Suprapubic skin (tissue), 4 donors: ENCODE measurements at regions not wholly inside any gene's neighbourhood (a gene's known extent, or its start where the extent isn't known, plus 50 kb on each side); places are given as distances from the start of the nearest gene placed in this dataset.

Source experiments
- DNase-seq, 2 donors: peaks; one replicate each; pipeline ENCODE4 v3.0.0-alpha.2; 2019; ENCODE audit warnings: low spot score in 2 of 2
- H3K27ac ChIP-seq: fragments of 200-600 bp; sonication (generic); one replicate; pipeline ENCODE4 v1.5.1; 2019
- H3K27me3 ChIP-seq: fragments of 200-600 bp; sonication (generic); one replicate; pipeline ENCODE4 v1.5.1; 2019
- H3K36me3 ChIP-seq: fragments of 200-600 bp; sonication (generic); one replicate; pipeline ENCODE4 v1.5.1; 2019
- H3K4me1 ChIP-seq: fragments of 200-600 bp; sonication (generic); one replicate; pipeline ENCODE4 v1.5.1; 2019
- H3K4me3 ChIP-seq: fragments of 200-600 bp; sonication (generic); one replicate; pipeline ENCODE4 v1.5.1; 2019; ENCODE audit warnings: mild to moderate bottlenecking
- H3K9me3 ChIP-seq: fragments of 200-600 bp; sonication (generic); one replicate; pipeline ENCODE4 v1.5.1; 2019
- CTCF ChIP-seq, 2 donors: fragments of 200-600 bp in 1 of 2; fragments of 450-650 bp in 1 of 2; sonication (generic) in 1 of 2; IDR thresholded peaks; one replicate each; pipeline ENCODE4 v1.5.1; 2016 to 2019; ENCODE audit warnings: antibody characterized with exemption in 2 of 2, mild to moderate bottlenecking in 1 of 2, moderate library complexity in 1 of 2
- EP300 ChIP-seq: sonication (generic); formaldehyde crosslinking; IDR thresholded peaks from one replicate; pipeline ENCODE4 v1.6.1; 2017; ENCODE audit warnings: antibody characterized with exemption
- POLR2A ChIP-seq, 2 donors: fragments of 450-650 bp; IDR thresholded peaks; one replicate each; pipeline ENCODE4 v1.6.1; 2017; ENCODE audit warnings: antibody characterized with exemption in 2 of 2, mild to moderate bottlenecking in 2 of 2, moderate library complexity in 2 of 2
- POLR2AphosphoS5 ChIP-seq, 3 donors: sonication (generic); formaldehyde crosslinking; IDR thresholded peaks; one replicate each; pipeline ENCODE4 v1.6.1; 2017; ENCODE audit warnings: antibody characterized with exemption in 3 of 3
- WGBS: methylation state at CpG from one replicate; pipeline ENCODE4 v1.1.5; 2018; 5-methylcytosine and 5-hydroxymethylcytosine counted together

- DNase-seq: no peak
- Histone ChIP-seq H3K4me3 (no peak overlapping the region), H3K4me1 (no peaks in the 10 kb centered on the region), H3K36me3 (no peaks in the 10 kb centered on the region), H3K27ac (no peak overlapping the region), H3K9me3 (no peaks in the 10 kb centered on the region), H3K27me3 (no peaks in the 10 kb centered on the region)
- WGBS: 91% methylated on average over 5 of the region's 5 CpGs
- TF ChIP-seq EP300: no peak
- no peak for TF ChIP-seq POLR2AphosphoS5 (IDR thresholded peaks at IDR 0.05)
Measured at GRCh38 chr6:119630561-119631192, 281.1 kb upstream of the MAN1A1 start.

DNA sequence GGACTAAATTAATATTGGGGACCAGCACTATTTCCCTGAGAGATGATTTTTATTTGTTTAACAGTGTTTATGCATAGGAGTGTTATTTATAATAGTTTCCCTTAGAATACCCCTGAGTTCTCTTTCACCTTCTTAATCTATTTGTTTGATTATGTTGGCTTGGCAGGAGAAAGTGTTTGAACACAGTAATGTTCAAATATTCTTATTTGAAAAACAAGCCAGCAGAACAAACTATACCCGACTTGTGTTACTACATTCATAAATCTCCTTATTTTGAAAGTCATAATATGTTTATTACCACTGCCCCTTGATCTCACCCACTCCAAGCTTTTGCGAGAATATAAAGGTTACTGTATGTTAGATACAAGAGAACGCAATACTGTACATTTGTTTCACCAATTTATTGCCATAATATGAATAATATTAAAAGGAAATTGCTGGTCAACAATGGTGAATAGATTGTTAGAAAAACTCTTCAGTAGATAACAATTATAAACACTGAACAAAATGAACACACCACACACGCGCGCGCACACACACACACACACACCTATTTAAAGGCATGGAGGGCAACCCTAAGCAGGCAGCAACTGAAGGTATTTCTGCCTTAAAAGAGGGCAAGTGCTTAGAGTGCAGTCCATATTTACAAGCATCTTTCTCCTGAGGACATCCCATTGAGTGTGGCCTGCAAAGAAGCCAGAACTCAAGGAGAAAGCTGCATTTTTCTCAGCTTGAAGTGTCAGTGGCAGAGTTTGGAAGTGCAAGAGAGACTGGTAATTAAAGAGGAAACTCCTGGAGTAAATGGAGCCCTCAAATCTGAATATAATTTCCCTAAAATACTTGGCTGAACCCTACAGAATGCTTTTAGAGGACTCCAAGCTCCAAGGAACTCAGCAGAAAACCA, 279.4 kb upstream of the MAN1A1 start:
- Histone ChIP-seq H3K27ac (no peak overlapping the region), H3K4me3 (no peak overlapping the region), H3K27me3 (no peaks in the 10 kb centered on the region), H3K4me1 (no peaks in the 10 kb centered on the region), H3K9me3 (no peaks in the 10 kb centered on the region), H3K36me3 (no peaks in the 10 kb centered on the region)
- TF ChIP-seq EP300 (no peak), CTCF (IDR thresholded peaks at IDR 0.05) (no peak), POLR2AphosphoS5 (IDR thresholded peaks at IDR 0.05) (no peak), POLR2A (IDR thresholded peaks at IDR 0.05) (no peak)
- DNase-seq: no peak
- 91% methylated on average over 7 of the region's 7 CpGs for whole genome bisulfite sequencing

DNA sequence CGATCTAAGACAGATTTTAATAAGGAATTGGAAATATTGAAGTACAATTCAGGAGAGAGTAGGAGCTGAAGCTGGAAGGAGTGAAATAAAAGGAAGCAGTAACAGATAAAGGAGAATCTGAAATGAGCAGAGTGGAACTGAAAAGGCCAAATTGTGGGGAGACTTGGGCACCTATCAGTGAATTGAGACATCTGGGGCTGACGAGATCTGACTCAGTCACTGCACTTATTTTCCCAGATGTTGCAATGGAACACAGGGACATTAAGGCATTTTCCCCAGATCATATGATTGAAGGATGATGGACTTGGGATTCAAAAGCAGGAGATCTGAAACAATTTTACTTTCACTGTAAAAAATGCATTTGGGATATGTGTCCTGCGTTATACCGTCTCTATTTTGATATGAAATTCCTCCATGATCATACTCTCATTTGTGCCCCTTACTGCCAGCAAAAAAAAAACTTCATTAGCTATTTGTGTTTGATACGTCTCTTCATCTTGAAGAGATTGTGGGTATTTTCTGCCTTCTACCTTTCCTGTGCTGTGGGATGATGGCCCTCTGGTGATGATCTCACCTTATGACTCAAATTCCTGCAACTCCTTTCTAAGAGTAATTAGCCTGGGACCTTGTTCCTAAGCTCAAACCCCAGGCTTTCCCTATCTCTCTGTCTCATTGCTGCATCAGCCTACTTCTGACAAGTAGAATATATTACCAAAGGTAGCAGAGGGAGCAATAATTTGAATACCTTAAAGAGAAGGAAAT, 278.5 kb upstream of the MAN1A1 start:
- no peak for DNase-seq
- WGBS: 78% methylated on average over 5 of the region's 5 CpGs

DNA sequence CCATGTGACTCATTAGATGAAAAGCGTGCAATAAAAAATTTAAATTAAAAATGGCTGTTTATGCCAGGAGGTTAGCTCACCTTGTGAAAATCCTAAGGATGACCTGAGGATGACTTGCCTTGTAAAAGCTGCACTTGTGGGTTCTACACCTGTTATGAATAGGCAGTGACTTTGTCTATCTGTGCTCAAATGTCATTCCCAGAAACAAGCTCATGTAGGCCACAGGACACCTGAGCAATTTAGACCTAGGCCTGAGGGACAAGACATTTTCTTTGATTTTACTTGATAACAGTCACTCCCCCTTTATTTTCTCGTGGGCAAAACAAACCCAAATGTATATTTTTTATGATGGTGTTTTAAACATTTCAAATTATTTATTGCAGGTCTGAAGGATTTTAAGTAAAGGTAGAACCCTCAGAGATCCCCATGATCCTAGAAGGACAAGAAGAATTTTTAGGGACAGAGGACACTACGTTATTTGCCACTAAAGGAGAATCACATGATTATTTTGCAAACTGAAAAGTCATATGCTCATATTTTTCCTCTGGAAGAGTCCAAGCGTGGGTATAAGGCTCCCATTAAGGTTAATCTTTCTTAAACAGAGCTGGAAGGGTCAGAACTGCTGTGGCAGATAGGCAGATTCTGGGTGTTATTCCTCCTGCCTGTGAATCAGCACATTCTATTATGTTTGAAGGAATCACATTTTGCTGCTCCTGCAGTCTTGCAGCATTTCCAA, 277.5 kb upstream of the MAN1A1 start:
- H3K27ac ChIP-seq: no peak overlapping the region
- no peaks in the 10 kb centered on the region for H3K27me3 ChIP-seq
- no peak overlapping the region for H3K4me3 ChIP-seq
- TF ChIP-seq EP300: no peak
- TF ChIP-seq CTCF (IDR thresholded peaks at IDR 0.05): no peak
- TF ChIP-seq POLR2A (IDR thresholded peaks at IDR 0.05): no peak
- TF ChIP-seq POLR2AphosphoS5 (IDR thresholded peaks at IDR 0.05): no peak
- WGBS: 85% methylated on average over 4 of the region's 4 CpGs
- no peaks in the 10 kb centered on the region for H3K9me3 ChIP-seq
- H3K36me3 ChIP-seq: no peaks in the 10 kb centered on the region
- no peaks in the 10 kb centered on the region for H3K4me1 ChIP-seq
- no peak for DNase-seq

More for the DNA sequence above, 278.5 kb upstream of the MAN1A1 start:
- H3K36me3 ChIP-seq: no peaks in the 10 kb centered on the region
- H3K27me3 ChIP-seq: no peaks in the 10 kb centered on the region
- no peaks in the 10 kb centered on the region for H3K9me3 ChIP-seq
- TF ChIP-seq CTCF (IDR thresholded peaks at IDR 0.05): no peak
- TF ChIP-seq EP300: no peak
- TF ChIP-seq POLR2AphosphoS5 (IDR thresholded peaks at IDR 0.05): no peak
- no peak for TF ChIP-seq POLR2A (IDR thresholded peaks at IDR 0.05)
- H3K4me1 ChIP-seq: no peaks in the 10 kb centered on the region
- no peak overlapping the region for H3K4me3 ChIP-seq
- H3K27ac ChIP-seq: no peak overlapping the region

DNA sequence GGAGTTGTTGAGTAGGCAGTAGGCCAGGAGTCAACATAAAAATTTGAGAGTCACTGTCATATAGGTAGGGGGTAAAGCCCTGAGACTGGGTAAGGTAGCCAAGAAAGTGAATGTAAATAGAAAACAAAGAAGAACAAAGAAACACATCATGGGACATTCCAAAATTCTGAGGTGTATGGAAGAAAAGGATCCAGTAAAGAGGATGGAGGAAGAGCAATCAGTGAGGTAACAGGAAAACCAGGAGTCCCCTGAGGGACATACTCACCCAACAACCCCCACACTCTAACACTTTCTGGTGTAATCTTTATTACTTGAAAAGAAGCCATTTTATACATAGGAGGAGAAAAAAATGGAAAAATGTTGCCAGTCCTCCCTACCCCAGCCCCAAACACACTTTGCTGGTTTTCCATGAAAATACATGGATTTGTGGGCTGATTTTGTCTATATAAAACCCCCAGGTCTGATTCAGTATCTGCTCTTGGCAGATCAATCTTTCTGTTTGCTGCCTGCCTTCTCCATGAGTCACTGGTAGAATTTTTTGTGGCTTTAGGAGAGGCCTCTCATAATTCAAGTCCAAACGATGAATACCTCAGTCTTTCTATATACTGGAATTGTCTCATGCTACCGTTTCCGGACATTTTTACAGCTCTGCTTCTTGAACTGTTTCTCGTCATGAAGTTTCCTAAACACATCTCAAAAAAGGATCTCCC, 271.4 kb upstream of the MAN1A1 start:
- no peaks in the 10 kb centered on the region for H3K9me3 ChIP-seq
- no peaks in the 10 kb centered on the region for H3K27me3 ChIP-seq
- DNase-seq: no peak
- 54% methylated on average over 4 of the region's 4 CpGs for WGBS
- no peak for TF ChIP-seq POLR2A (IDR thresholded peaks at IDR 0.05)
- no peak for TF ChIP-seq CTCF (IDR thresholded peaks at IDR 0.05)
- no peaks in the 10 kb centered on the region for H3K4me1 ChIP-seq
- no peak overlapping the region for H3K27ac ChIP-seq
- no peak overlapping the region for H3K4me3 ChIP-seq
- no peaks in the 10 kb centered on the region for H3K36me3 ChIP-seq
